Kidney epithelial cell (primary cell): ENCODE measurements at regions not wholly inside any gene's neighbourhood (a gene's known extent, or its start where the extent isn't known, plus 50 kb on each side); places are given as distances from the start of the nearest gene placed in this dataset.

Experiments used
- DNase-seq: peaks from one replicate; pipeline ENCODE4 v3.0.0-alpha.2; 2010; ENCODE audit warnings: low read depth
- H3K27me3 ChIP-seq: 2 replicates; pipeline ENCODE4 v1.6.0; 2011; ENCODE audit warnings: low read length; ENCODE audit not compliant: control insufficient read depth, insufficient read depth
- H3K36me3 ChIP-seq: 2 replicates; pipeline ENCODE4 v1.5.1; 2011; ENCODE audit warnings: low read length; ENCODE audit not compliant: control insufficient read depth, insufficient read depth
- H3K4me3 ChIP-seq: 2 replicates; pipeline ENCODE4 v1.5.1; 2011; ENCODE audit warnings: low read depth, mild to moderate bottlenecking, control low read depth, low read length
- TF ChIP-seq, protein P1 (sequence below): IDR thresholded peaks from 2 replicates; pipeline ENCODE4 v1.5.1; 2011; ENCODE audit warnings: mild to moderate bottlenecking, moderate library complexity, low read length, control low read depth, inconsistent platforms; ENCODE audit not compliant: insufficient read depth, poor library complexity, severe bottlenecking

DNA sequence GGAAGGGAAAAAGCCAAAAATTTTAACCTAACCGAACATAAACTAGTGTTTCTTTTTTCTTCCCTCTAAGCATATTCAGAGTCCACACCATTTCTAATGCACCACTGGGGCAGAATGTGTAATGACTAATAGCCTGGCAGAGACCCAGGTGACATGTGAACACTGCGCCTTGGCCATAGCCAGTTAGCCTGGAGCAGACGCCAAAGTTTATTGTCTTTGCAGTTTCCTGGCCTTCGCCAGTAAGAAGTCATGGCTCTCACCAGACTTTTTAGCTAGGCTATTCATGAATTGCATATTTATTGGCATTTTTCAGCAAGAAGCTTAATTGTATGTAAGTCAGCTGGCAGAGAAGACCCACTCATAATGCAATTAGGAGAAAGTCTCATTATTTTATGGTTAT, 182.8 kb upstream of the SLC27A6 start:
- Histone ChIP-seq H3K36me3 (no peaks in the 10 kb centered on the region), H3K4me3 (no peak overlapping the region), H3K27me3 (no peaks in the 10 kb centered on the region)
- DNase-seq = peak; percentile 32
- TF ChIP-seq, protein P1, sequence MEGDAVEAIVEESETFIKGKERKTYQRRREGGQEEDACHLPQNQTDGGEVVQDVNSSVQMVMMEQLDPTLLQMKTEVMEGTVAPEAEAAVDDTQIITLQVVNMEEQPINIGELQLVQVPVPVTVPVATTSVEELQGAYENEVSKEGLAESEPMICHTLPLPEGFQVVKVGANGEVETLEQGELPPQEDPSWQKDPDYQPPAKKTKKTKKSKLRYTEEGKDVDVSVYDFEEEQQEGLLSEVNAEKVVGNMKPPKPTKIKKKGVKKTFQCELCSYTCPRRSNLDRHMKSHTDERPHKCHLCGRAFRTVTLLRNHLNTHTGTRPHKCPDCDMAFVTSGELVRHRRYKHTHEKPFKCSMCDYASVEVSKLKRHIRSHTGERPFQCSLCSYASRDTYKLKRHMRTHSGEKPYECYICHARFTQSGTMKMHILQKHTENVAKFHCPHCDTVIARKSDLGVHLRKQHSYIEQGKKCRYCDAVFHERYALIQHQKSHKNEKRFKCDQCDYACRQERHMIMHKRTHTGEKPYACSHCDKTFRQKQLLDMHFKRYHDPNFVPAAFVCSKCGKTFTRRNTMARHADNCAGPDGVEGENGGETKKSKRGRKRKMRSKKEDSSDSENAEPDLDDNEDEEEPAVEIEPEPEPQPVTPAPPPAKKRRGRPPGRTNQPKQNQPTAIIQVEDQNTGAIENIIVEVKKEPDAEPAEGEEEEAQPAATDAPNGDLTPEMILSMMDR = no peak

DNA sequence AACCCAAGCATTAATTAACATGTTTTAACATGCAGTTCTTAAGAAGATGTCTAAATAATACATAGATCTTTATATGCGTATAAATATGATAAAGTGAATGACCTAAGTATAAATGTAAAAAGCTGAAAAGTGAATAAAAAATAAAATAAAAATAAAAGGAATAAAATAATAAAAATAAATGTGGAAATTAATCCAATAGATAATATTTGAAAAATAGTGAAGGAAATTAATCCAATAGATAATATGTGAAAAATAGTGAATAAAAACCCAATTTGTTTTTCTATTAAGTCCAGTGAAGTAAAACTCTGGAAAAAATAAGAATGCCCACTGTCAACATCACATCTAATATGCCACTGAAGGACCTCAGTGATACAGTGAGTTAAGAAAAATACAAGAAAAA, 180.6 kb upstream of the SLC27A6 start:
- no peaks in the 10 kb centered on the region for H3K27me3 ChIP-seq
- TF ChIP-seq, protein P1 = no peak
- no peak for DNase-seq
- no peak overlapping the region for H3K4me3 ChIP-seq
- no peaks in the 10 kb centered on the region for H3K36me3 ChIP-seq

DNA sequence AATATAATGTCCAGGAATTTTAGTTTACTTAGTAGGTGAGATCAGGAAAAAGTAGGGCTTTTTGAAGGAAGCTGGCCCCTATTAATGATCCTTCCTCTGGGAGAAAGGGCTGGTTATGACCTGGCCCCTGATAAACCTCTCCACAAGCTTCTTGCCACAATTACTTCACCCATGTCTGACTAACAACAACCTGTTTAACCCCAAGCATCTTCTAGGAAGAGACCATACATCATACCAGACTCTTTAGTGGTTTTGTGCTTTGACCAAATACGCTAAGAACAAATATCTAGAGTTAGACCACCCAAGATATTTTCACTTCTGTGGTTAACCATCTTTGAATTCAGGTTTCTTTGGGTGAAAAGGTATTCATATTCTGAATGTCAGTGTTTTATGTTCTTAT, 174.0 kb upstream of the SLC27A6 start:
- TF ChIP-seq, protein P1 = no peak
- no peak for DNase-seq
- Histone ChIP-seq H3K36me3 (no peaks in the 10 kb centered on the region), H3K4me3 (no peak overlapping the region), H3K27me3 (no peaks in the 10 kb centered on the region)

DNA sequence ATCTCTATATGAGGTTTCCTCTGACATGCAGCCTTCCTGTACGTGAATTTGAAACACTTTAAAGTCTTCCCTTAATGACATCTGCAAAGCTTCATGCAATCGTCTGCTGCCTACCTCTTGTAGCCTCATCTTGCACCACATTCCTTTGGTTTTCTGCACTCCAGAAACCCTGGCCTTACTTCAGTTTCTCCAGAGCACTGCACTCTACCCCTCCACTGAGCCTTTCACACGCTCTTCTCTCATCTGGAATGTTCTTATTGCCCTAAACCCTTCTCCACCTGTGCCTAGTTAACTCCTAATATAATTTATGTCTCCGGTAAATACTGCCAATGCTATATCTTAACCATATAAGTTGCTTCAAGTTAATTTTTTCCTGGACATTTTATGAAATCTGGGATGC, 168.8 kb upstream of the SLC27A6 start:
- H3K27me3 ChIP-seq = no peaks in the 10 kb centered on the region
- no peak for DNase-seq
- TF ChIP-seq, protein P1 = no peak
- H3K36me3 ChIP-seq = no peaks in the 10 kb centered on the region
- H3K4me3 ChIP-seq = no peak overlapping the region

DNA sequence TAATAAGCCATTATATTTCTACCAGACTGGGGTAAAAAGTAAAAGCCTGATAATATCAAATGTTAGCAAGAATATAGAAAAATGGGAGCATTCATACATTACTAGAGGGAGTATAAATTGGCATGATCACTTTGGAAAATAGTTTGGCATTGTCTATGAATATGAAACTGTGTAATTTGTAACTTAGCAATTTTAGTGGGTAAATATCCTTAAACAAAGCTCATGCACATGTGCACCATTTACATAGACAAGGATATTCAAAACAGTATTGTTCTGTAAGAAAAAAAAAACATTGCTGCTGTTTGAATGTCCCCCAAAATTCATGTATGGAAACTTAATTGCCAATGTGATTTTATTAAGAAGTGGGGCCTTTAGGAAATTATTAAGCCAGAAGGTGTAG, 166.4 kb upstream of the SLC27A6 start:
- TF ChIP-seq, protein P1 = no peak
- no peaks in the 10 kb centered on the region for H3K27me3 ChIP-seq
- DNase-seq = no peak
- H3K4me3 ChIP-seq = no peak overlapping the region
- H3K36me3 ChIP-seq = no peaks in the 10 kb centered on the region

DNA sequence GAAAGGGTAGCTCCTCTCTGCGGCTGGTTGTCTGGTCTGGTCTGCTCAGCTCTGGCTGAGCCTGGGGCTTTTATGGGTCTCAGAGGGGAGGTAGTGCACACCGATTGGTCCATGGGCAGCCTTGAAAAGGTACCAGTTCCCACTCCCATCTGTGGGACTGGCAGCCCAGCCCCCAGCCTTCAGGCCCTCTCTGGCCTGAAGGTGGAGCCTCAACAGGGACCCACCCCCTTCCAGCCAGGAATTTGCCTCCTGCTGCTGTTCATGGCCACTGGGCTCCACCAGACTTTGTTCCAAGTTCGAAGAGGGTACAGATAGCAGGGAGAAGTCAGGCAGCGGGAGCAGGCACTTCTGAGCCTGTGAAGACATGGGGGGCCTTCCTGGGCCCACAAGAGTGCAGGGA, 165.3 kb upstream of the SLC27A6 start:
- TF ChIP-seq, protein P1 = no peak
- no peak for DNase-seq
- no peak overlapping the region for H3K4me3 ChIP-seq
- no peaks in the 10 kb centered on the region for H3K36me3 ChIP-seq
- H3K27me3 ChIP-seq = no peaks in the 10 kb centered on the region
